Ishikawa (cell line): ENCODE measurements at regions not wholly inside any gene's neighbourhood (a gene's known extent, or its start where the extent isn't known, plus 50 kb on each side); places are given as distances from the start of the nearest gene placed in this dataset.
A peak's percentile ranks its signal among the peaks of the same experiment; 100 is the strongest.

Experiments
- CEBPB ChIP-seq: IDR thresholded peaks from 2 replicates; pipeline ENCODE4 v1.6.1; 2012
- CREB1 ChIP-seq: IDR thresholded peaks from 2 replicates; pipeline ENCODE4 v1.6.1; 2012; ENCODE audit warnings: low read depth
- EGR1 ChIP-seq: IDR thresholded peaks from 2 replicates; pipeline ENCODE4 v1.6.1; 2012
- EP300 ChIP-seq: IDR thresholded peaks from 2 replicates; pipeline ENCODE4 v1.6.1; 2012; ENCODE audit warnings: borderline replicate concordance
- FOXM1 ChIP-seq: IDR thresholded peaks from 2 replicates; pipeline ENCODE4 v1.6.1; 2012; ENCODE audit warnings: low read depth, borderline replicate concordance
- NFIC ChIP-seq: IDR thresholded peaks from 2 replicates; pipeline ENCODE4 v1.6.1; 2012
- RAD21 ChIP-seq: IDR thresholded peaks from 2 replicates; pipeline ENCODE4 v1.6.1; 2012; ENCODE audit warnings: low read depth
- TAF1 ChIP-seq: IDR thresholded peaks from 2 replicates; pipeline ENCODE4 v1.6.1; 2012; ENCODE audit warnings: low read depth, mild to moderate bottlenecking
- TCF12 ChIP-seq: IDR thresholded peaks from 2 replicates; pipeline ENCODE4 v1.6.1; 2012; ENCODE audit warnings: low read depth
- TEAD4 ChIP-seq: IDR thresholded peaks from 2 replicates; pipeline ENCODE4 v1.6.1; 2012
- YY1 ChIP-seq: IDR thresholded peaks from 2 replicates; pipeline ENCODE4 v1.6.1; 2012; ENCODE audit warnings: low read depth
- ZBTB7A ChIP-seq: IDR thresholded peaks from 2 replicates; pipeline ENCODE4 v1.6.1; 2012; ENCODE audit warnings: low read depth
- TF ChIP-seq, protein P1 (sequence below): IDR thresholded peaks from 2 replicates; pipeline ENCODE4 v1.6.1; 2012
- TF ChIP-seq, protein P2 (sequence below): IDR thresholded peaks from 2 replicates; pipeline ENCODE4 v1.6.1; 2012
- TF ChIP-seq, protein P3 (sequence below): IDR thresholded peaks from 2 replicates; pipeline ENCODE4 v1.6.1; 2012; ENCODE audit warnings: low read depth, mild to moderate bottlenecking

DNA sequence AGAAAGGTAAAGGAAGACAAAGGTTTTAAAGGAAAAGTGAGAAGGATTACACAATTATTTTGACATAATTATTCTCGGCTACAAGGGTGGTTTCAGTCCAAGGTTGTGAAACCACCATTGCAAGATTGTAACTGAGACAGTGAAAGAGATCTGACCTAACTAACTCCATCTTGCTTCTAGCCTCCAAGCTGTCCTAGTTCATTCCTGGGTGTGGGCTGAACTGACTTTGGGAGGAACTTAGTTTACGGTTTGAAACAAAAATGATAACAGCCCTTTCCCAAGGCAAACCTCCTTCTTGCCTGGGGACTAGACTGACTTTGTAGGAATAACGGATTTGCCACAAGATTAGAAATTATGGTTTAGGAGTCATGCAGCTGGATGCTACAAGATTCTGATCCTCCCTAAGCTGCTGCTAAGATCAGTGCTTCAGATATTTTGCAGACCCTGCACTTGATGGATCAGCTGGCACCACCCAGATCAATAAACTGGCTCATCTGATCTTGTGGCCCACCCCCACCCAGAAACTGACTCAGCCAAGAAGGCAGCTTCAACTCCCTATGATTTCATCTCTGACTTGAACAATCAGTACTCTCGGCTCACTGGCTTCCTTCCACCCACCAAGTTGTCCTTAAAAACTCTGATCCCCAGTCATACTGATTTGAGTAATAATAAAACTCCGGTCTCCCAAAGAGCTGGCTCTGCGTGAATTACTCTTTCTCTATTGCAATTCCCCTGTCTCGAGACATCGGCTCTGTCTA is 57.7 kb upstream of the AADACL2 start:
- TF ChIP-seq NFIC (no peak), RAD21 (no peak), ZBTB7A (no peak), TEAD4 (no peak), EGR1 (no peak), YY1 (no peak), TCF12 (no peak), TAF1 (no peak), FOXM1 (no peak)
- TF ChIP-seq, protein P1, sequence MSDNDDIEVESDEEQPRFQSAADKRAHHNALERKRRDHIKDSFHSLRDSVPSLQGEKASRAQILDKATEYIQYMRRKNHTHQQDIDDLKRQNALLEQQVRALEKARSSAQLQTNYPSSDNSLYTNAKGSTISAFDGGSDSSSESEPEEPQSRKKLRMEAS = no peak
- TF ChIP-seq, protein P2, sequence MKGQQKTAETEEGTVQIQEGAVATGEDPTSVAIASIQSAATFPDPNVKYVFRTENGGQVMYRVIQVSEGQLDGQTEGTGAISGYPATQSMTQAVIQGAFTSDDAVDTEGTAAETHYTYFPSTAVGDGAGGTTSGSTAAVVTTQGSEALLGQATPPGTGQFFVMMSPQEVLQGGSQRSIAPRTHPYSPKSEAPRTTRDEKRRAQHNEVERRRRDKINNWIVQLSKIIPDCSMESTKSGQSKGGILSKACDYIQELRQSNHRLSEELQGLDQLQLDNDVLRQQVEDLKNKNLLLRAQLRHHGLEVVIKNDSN = no peak
- TF ChIP-seq, protein P3, sequence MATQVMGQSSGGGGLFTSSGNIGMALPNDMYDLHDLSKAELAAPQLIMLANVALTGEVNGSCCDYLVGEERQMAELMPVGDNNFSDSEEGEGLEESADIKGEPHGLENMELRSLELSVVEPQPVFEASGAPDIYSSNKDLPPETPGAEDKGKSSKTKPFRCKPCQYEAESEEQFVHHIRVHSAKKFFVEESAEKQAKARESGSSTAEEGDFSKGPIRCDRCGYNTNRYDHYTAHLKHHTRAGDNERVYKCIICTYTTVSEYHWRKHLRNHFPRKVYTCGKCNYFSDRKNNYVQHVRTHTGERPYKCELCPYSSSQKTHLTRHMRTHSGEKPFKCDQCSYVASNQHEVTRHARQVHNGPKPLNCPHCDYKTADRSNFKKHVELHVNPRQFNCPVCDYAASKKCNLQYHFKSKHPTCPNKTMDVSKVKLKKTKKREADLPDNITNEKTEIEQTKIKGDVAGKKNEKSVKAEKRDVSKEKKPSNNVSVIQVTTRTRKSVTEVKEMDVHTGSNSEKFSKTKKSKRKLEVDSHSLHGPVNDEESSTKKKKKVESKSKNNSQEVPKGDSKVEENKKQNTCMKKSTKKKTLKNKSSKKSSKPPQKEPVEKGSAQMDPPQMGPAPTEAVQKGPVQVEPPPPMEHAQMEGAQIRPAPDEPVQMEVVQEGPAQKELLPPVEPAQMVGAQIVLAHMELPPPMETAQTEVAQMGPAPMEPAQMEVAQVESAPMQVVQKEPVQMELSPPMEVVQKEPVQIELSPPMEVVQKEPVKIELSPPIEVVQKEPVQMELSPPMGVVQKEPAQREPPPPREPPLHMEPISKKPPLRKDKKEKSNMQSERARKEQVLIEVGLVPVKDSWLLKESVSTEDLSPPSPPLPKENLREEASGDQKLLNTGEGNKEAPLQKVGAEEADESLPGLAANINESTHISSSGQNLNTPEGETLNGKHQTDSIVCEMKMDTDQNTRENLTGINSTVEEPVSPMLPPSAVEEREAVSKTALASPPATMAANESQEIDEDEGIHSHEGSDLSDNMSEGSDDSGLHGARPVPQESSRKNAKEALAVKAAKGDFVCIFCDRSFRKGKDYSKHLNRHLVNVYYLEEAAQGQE = no peak

DNA sequence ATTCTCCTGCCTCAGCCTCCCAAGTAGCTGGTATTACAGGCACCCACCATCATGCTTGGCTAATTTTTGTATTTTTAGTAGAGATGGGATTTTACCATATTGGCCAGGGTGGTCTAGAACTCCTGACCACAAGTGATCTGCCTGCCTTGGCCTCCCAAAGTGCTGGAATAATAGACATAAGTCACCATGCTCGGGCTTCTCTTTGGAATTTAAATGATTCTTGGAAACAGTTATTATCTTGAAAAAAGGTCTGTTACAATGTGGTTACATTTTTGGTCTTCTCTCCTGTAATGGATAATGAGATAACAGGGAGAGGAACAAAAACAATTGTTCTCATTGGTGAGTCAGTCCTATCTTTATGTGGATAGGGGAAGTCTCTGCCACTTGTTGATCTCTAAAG is 59.8 kb upstream of the AADACL2 start:
- TF ChIP-seq TEAD4 (no peak), CEBPB (no peak), EP300 (no peak), RAD21 (no peak), ZBTB7A (no peak), TCF12 (no peak), YY1 (no peak), NFIC (no peak)
- TF ChIP-seq, protein P3 = no peak

DNA sequence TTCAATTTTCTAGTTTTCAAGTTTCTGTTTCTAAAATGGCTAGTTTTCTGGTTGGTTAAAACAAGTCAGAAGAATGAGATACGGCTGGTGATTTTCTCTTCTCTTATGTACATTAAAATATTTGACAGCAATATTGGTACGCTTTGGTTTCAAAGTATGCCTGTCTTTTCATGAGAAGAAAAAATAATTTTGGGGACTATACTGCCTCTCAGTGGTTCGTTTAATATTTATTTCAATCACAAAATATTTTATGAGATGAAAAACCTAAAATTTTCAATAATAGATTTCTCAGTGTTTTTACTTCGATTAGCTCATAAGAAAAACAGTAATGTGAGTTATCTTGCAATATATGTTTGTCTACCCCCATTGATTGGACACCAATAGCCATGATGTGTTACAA is 72.8 kb upstream of the AADACL2 start:
- TF ChIP-seq FOXM1 = no peak
- peak; percentile 15; the same call in 1 of the 2 replicates for TF ChIP-seq RAD21

DNA sequence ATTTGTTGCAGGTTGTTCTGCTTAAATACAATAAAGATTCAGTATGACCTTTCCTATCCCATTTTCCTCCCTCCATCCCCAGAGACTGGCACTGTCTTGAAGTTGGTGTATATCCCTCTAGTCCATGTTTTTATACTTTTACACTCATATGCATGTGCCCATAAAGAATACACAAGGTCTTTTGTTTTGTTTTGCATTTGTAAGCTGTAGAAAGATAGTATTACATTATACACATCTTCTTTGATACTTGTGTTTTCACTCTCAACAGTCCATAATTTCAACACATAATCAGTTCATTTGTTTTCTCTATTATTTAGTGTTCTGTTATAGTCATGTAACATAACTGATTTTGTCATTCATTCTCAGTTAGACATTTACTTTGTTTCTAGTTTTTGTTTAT is 88.7 kb upstream of the AADACL2 start:
- TF ChIP-seq CREB1 (no peak), TEAD4 (no peak), EP300 (no peak), ZBTB7A (no peak), TAF1 (no peak), NFIC (no peak), TCF12 (no peak), RAD21 (no peak), CEBPB (no peak)
- TF ChIP-seq, protein P1 = no peak
- TF ChIP-seq, protein P3 = no peak
- TF ChIP-seq, protein P2 = no peak

DNA sequence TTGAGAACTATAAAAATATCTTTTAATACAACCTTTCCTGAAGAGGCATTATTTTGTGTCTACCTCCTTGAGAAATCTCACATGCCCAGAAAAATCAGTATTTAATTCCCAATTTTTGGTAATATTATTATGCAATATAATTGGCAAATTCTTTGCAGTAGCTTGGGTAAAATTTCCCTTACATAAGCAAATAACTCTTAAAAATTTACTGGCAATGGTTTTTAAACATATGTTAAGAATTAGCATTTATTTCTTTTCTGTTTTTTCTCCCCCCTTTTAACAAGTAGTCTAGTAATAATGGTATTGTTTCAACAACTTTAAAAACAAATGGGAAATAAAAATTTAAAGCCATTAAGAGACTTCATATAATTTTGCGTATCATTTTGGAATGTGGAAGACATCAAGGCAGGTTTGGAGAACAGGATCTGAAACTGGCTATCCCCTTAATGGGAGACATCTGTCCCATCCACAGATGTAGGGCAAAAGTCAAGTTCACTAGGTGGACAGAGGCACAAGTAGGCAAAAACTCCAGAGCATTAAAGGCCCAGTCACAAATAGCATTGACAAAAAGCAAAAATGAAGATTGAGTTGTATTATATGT is 89.6 kb upstream of the AADACL2 start:
- TF ChIP-seq RAD21 = no peak
- TF ChIP-seq YY1 = no peak
- TF ChIP-seq EGR1 = no peak
- TF ChIP-seq, protein P2 = no peak
- TF ChIP-seq CREB1 = no peak
- TF ChIP-seq FOXM1 = no peak
- no peak for TF ChIP-seq TCF12
- TF ChIP-seq TEAD4 = no peak
- no peak for TF ChIP-seq CEBPB
- TF ChIP-seq, protein P3 = no peak
- no peak for TF ChIP-seq TAF1
